HL-60 (cell line): ENCODE measurements at regions not wholly inside any gene's neighbourhood (a gene's known extent, or its start where the extent isn't known, plus 50 kb on each side); places are given as distances from the start of the nearest gene placed in this dataset.

Source experiments
- CTCF ChIP-seq: IDR thresholded peaks from one replicate; pipeline ENCODE4 v1.5.1; 2011; ENCODE audit warnings: low read length, control low read depth, inconsistent platforms; ENCODE audit not compliant: insufficient read depth
- POLR2AphosphoS5 ChIP-seq: IDR thresholded peaks from 2 replicates; pipeline ENCODE4 v1.6.1; 2012; ENCODE audit warnings: low read depth
- REST ChIP-seq: IDR thresholded peaks from 2 replicates; pipeline ENCODE4 v1.6.1; 2012; ENCODE audit warnings: low read depth; ENCODE audit not compliant: insufficient replicate concordance

GRCh38 chr7:84821671-84822534, 365.0 kb downstream of the SEMA3D start:
- TF ChIP-seq CTCF (no peak), POLR2AphosphoS5 (no peak), REST (no peak)
